Neutrophil (primary cell): ENCODE measurements at regions not wholly inside any gene's neighbourhood (a gene's known extent, or its start where the extent isn't known, plus 50 kb on each side); places are given as distances from the start of the nearest gene placed in this dataset.

Source experiments
- H3K27ac ChIP-seq: fragments of 200-600 bp; sonication (generic); 2 replicates; pipeline ENCODE4 v1.5.1; 2016; ENCODE audit warnings: mild to moderate bottlenecking, moderate library complexity
- H3K27me3 ChIP-seq: fragments of 200-600 bp; sonication (generic); 2 replicates; pipeline ENCODE4 v1.6.0; 2016; ENCODE audit warnings: mild to moderate bottlenecking
- H3K36me3 ChIP-seq: fragments of 200-600 bp; sonication (generic); 2 replicates; pipeline ENCODE4 v1.5.1; 2017
- H3K4me1 ChIP-seq, 2 experiments: fragments of 200-600 bp in 1 of 2; sonication (generic) in 1 of 2; 1 replicate in 1 of 2; 2 replicates in 1 of 2; pipeline versions ENCODE4 v1.5.1 to v1.6.1; 2013 to 2016; ENCODE audit warnings: low read depth in 1 of 2, low read length in 1 of 2, mild to moderate bottlenecking in 1 of 2, moderate library complexity in 1 of 2; ENCODE audit not compliant: control insufficient read depth in 1 of 2, insufficient read depth in 1 of 2
- H3K4me3 ChIP-seq, 2 experiments: fragments of 200-600 bp in 1 of 2; sonication (generic) in 1 of 2; 1 replicate in 1 of 2; 2 replicates in 1 of 2; pipeline ENCODE4 v1.5.1; 2013 to 2016; ENCODE audit warnings: low read depth in 1 of 2, low read length in 1 of 2, mild to moderate bottlenecking in 1 of 2, moderate library complexity in 1 of 2
- H3K9me3 ChIP-seq: fragments of 200-600 bp; sonication (generic); 2 replicates; pipeline ENCODE4 v1.5.1; 2016
- CTCF ChIP-seq: fragments of 200-600 bp; sonication (generic); IDR thresholded peaks from 2 replicates; pipeline ENCODE4 v1.5.1; 2016; ENCODE audit warnings: antibody characterized with exemption

- no peak overlapping the region for H3K4me3 ChIP-seq
- H3K27me3 ChIP-seq, result no peaks in the 10 kb centered on the region
- TF ChIP-seq CTCF, result no peak
- no peaks in the 10 kb centered on the region for H3K36me3 ChIP-seq
- H3K4me1 ChIP-seq, result no peaks in the 10 kb centered on the region
- no peaks in the 10 kb centered on the region for H3K9me3 ChIP-seq
- no peak overlapping the region for H3K27ac ChIP-seq
Measured at GRCh38 chr11:80338231-80338630, 897.4 kb upstream of the TENM4 start.

GRCh38 chr11:80331694-80332093, 890.9 kb upstream of the TENM4 start:
- no peak overlapping the region for H3K4me3 ChIP-seq
- H3K9me3 ChIP-seq, result no peaks in the 10 kb centered on the region
- no peak for TF ChIP-seq CTCF
- no peak overlapping the region for H3K27ac ChIP-seq
- no peaks in the 10 kb centered on the region for H3K4me1 ChIP-seq
- no peaks in the 10 kb centered on the region for H3K27me3 ChIP-seq
- H3K36me3 ChIP-seq, result no peaks in the 10 kb centered on the region

- Histone ChIP-seq H3K27ac (no peak overlapping the region), H3K36me3 (no peaks in the 10 kb centered on the region), H3K4me3 (no peak overlapping the region), H3K27me3 (no peaks in the 10 kb centered on the region), H3K4me1 (no peaks in the 10 kb centered on the region), H3K9me3 (no peaks in the 10 kb centered on the region)
- no peak for TF ChIP-seq CTCF
Measured at GRCh38 chr11:80330264-80330663, 889.4 kb upstream of the TENM4 start.

GRCh38 chr11:80328774-80329173, 887.9 kb upstream of the TENM4 start:
- TF ChIP-seq CTCF, result no peak
- Histone ChIP-seq H3K27ac (no peak overlapping the region), H3K4me3 (no peak overlapping the region), H3K4me1 (no peaks in the 10 kb centered on the region), H3K9me3 (no peaks in the 10 kb centered on the region), H3K36me3 (no peaks in the 10 kb centered on the region), H3K27me3 (no peaks in the 10 kb centered on the region)

- no peak overlapping the region for H3K27ac ChIP-seq
- no peak overlapping the region for H3K4me3 ChIP-seq
- H3K4me1 ChIP-seq, result no peaks in the 10 kb centered on the region
- H3K9me3 ChIP-seq, result no peaks in the 10 kb centered on the region
- no peak for TF ChIP-seq CTCF
- H3K36me3 ChIP-seq, result no peaks in the 10 kb centered on the region
- no peaks in the 10 kb centered on the region for H3K27me3 ChIP-seq
Measured at GRCh38 chr11:80327956-80328614, 887.3 kb upstream of the TENM4 start.
